Activated CD4-positive, alpha-beta T cell treated with anti-CD3 and anti-CD28 coated beads for 4 hours (primary cell): ENCODE measurements at regions not wholly inside any gene's neighbourhood (a gene's known extent, or its start where the extent isn't known, plus 50 kb on each side); places are given as distances from the start of the nearest gene placed in this dataset.

Experiments
- DNase-seq, 2 donors: peaks; one replicate each; pipeline ENCODE4 v3.0.0-alpha.2; 2020

DNA sequence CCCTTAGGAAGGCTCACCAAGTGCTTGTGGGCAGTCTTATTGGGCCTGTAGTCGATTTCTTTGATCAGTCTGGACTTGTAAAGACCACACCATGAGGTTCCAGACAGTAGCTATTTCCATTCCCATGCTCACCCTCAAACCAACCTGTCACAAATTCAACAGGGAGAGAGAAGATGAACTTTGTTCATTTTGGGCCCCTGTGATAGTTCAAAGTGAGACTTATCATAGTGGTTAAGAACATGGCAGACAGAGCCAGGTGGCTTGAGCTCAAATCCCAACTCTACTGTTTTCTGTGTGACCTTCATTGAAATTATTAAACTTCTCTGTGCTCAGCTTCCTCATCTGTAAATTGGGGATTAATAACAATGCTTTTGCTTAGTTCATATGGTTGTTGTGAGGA is 53.9 kb upstream of the CTLA4 start:
- DNase-seq = no peak

DNA sequence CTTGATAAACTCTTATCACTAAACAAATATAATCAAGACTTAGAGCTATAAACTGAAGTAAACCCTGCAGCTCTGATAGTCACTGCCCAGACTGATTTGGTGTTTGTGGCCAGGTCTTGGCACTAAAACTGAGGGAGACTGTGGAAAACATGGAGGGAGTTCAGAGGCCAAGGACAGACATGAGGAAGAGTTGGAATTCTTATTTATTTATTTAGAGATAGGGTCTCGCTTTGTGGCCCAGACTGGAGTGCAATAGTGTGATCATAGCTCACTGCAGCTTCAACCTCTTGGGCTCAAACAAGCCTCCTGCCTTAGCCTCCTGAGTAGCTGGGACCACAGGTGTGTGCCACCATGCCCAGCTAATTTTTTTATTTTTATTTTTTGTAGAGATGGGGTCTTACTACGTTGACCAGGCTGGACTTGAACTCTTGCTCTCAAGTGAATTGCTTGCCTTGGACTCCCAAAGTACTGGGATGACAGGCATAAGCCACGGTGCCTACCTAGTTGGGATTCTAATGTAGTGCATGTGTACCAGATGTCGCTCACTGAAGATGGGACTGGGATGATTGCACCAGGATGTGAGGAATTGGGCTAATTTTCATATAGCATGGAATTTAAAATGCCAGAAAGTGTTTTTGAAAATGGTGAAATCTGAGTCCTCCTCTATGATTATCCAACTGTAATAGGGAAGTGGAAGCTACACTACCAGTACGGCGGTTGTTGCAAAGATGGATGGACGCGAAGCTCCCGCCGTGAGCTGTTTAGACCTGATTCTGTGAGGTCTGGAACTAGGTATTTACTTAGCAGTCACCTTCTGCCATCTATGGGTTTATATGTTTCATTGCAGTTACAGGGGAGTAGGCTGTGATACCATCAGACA is 52.7 kb upstream of the CTLA4 start:
- DNase-seq = peak; percentile 54

DNA sequence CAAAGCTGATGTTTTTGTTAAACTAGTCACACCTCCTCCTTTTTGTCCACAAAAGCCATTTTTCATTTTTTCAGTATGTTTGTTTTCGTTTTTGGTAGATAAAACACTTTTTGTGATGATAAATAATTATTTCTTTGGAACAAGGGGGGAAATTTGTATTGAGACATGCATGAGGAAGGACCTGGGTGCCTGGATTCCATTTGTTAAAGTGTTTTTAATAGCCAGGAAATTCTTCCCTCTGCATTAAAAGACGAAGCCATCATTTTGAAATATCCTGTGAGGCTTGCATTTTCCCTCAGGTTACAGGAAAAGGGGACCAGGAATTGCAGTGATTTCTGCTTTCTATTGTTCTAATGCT is 52.1 kb upstream of the CTLA4 start:
- no peak for DNase-seq

DNA sequence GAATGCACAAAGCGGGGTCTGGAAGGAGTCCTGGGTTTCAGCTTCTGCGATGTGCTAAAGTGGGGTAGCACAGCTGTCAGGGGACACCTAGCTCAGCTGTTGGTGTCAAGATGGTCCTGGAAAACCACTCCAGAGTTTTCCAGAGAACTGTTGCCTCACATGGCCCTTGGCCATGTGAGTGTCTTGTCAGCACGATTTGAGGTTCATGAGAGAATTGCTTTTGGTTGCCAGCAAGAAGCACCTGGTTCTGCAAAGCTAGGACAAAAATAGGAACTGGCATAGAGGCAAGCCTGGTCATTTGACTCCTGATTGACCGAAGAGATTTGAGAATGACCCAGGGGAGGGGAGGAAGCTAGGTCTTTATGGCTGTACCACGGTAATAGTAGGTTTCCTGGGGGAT is 50.4 kb upstream of the CTLA4 start:
- DNase-seq = no peak
